GM12865 (cell line): ENCODE measurements at regions not wholly inside any gene's neighbourhood (a gene's known extent, or its start where the extent isn't known, plus 50 kb on each side); places are given as distances from the start of the nearest gene placed in this dataset.

Experiments
- DNase-seq: peaks from one replicate; pipeline ENCODE4 v3.0.0; 2010; ENCODE audit warnings: low read depth
- H3K4me3 ChIP-seq: 2 replicates; pipeline ENCODE4 v1.5.1; 2011; ENCODE audit warnings: mild to moderate bottlenecking, low read depth, low read length, control low read depth
- CTCF ChIP-seq: IDR thresholded peaks from 2 replicates; pipeline ENCODE4 v1.5.1; 2011; ENCODE audit warnings: low read length, control low read depth, low read depth, inconsistent platforms; ENCODE audit not compliant: insufficient read depth; ENCODE audit errors: missing control alignments

GRCh38 chr6:125354649-125355048 lies 52.9 kb upstream of the HDDC2 start:
- TF ChIP-seq CTCF, result no peak
- DNase-seq, result no peak
- H3K4me3 ChIP-seq, result no peak overlapping the region

GRCh38 chr6:125356884-125357283 lies 55.1 kb upstream of the HDDC2 start:
- H3K4me3 ChIP-seq, result no peak overlapping the region
- no peak for DNase-seq
- TF ChIP-seq CTCF, result no peak

GRCh38 chr6:125357515-125358256 lies 55.9 kb upstream of the HDDC2 start:
- no peak for TF ChIP-seq CTCF
- DNase-seq, result peak; percentile 9
- H3K4me3 ChIP-seq, result no peak overlapping the region

GRCh38 chr6:125358898-125359297 lies 57.1 kb upstream of the HDDC2 start:
- no peak for DNase-seq
- H3K4me3 ChIP-seq, result no peak overlapping the region
- TF ChIP-seq CTCF, result no peak

GRCh38 chr6:125361868-125362267 lies 60.1 kb upstream of the HDDC2 start:
- no peak for DNase-seq
- TF ChIP-seq CTCF, result no peak
- no peak overlapping the region for H3K4me3 ChIP-seq

GRCh38 chr6:125363039-125363823 lies 61.5 kb upstream of the HDDC2 start:
- TF ChIP-seq CTCF, result no peak
- no peak overlapping the region for H3K4me3 ChIP-seq
- no peak for DNase-seq
